22Rv1 (cell line): ENCODE measurements at regions not wholly inside any gene's neighbourhood (a gene's known extent, or its start where the extent isn't known, plus 50 kb on each side); places are given as distances from the start of the nearest gene placed in this dataset.

Experiments used
- ZFX ChIP-seq: fragments of 450-650 bp; IDR thresholded peaks from 2 replicates; pipeline ENCODE4 v1.6.1; 2017; ENCODE audit warnings: antibody characterized with exemption, borderline replicate concordance
- TF ChIP-seq, protein P1 (sequence below): fragments of 450-650 bp; IDR thresholded peaks from 2 replicates; pipeline ENCODE4 v1.5.1; 2017; ENCODE audit warnings: mild to moderate bottlenecking

DNA sequence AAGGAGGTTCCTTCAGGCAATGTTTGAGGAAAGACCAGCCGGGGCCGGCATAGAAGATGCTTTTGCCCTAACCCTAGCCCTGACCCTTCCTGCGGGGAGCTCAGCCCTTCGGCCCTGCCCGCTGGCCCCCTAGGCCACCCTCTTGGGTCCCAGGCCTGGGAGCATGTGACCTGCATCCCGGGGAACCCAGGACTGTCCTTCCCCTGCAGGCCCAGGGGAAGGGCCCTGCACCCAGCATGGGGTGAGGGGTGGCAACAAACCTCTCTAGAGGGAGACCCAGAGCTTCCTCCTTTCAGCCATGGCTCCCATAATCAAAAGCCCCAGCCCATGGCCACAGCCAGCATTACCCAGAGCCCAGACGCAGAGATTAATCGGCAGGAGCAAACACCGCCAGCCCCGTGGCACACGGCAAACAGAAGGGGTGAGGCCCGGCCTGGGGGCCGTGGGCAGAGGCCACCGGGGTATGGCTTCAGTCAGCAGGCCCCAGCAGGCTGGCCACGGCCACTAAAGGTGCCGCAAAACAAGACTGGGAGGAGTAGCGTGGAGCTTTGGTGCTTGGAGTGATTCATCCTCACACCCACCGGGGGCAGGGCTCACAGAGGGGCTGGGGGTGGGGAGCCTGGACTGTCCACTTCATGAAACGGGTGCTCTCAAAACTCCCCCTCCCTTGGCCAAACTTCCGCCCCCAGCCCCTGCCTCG, 61.6 kb upstream of the HPCAL1 start:
- TF ChIP-seq, protein P1, sequence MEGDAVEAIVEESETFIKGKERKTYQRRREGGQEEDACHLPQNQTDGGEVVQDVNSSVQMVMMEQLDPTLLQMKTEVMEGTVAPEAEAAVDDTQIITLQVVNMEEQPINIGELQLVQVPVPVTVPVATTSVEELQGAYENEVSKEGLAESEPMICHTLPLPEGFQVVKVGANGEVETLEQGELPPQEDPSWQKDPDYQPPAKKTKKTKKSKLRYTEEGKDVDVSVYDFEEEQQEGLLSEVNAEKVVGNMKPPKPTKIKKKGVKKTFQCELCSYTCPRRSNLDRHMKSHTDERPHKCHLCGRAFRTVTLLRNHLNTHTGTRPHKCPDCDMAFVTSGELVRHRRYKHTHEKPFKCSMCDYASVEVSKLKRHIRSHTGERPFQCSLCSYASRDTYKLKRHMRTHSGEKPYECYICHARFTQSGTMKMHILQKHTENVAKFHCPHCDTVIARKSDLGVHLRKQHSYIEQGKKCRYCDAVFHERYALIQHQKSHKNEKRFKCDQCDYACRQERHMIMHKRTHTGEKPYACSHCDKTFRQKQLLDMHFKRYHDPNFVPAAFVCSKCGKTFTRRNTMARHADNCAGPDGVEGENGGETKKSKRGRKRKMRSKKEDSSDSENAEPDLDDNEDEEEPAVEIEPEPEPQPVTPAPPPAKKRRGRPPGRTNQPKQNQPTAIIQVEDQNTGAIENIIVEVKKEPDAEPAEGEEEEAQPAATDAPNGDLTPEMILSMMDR = no peak
- no peak for TF ChIP-seq ZFX
